Trophoblast cell (in vitro differentiated cells and primary cell): ENCODE measurements at regions not wholly inside any gene's neighbourhood (a gene's known extent, or its start where the extent isn't known, plus 50 kb on each side); places are given as distances from the start of the nearest gene placed in this dataset.

Experiments used
- DNase-seq, 2 donors: peaks; one replicate each; pipeline ENCODE4 v3.0.0-alpha.2; 2016
- H2AFZ ChIP-seq: 2 replicates; pipeline ENCODE4 v1.6.1; 2013; ENCODE audit warnings: low read length, moderate library complexity, mild to moderate bottlenecking; ENCODE audit not compliant: insufficient read depth, poor library complexity
- H2AK5ac ChIP-seq: 2 replicates; pipeline ENCODE4 v1.6.1; 2013; ENCODE audit warnings: mild to moderate bottlenecking, low read length
- H2BK120ac ChIP-seq: 2 replicates; pipeline ENCODE4 v1.6.1; 2013; ENCODE audit warnings: low read length, mild to moderate bottlenecking, moderate library complexity; ENCODE audit not compliant: insufficient read depth, poor library complexity
- H2BK12ac ChIP-seq: 2 replicates; pipeline ENCODE4 v1.6.1; 2013; ENCODE audit warnings: mild to moderate bottlenecking, low read length, moderate library complexity
- H2BK5ac ChIP-seq: 2 replicates; pipeline ENCODE4 v1.6.1; 2013; ENCODE audit warnings: low read length, low read depth, moderate library complexity, mild to moderate bottlenecking; ENCODE audit not compliant: poor library complexity
- H3K14ac ChIP-seq: 2 replicates; pipeline ENCODE4 v1.6.1; 2013; ENCODE audit warnings: mild to moderate bottlenecking, low read length
- H3K18ac ChIP-seq: 2 replicates; pipeline ENCODE4 v1.6.1; 2013; ENCODE audit warnings: mild to moderate bottlenecking, low read length
- H3K23ac ChIP-seq: 2 replicates; pipeline ENCODE4 v1.6.1; 2013; ENCODE audit warnings: low read length
- H3K27ac ChIP-seq: 2 replicates; pipeline ENCODE4 v1.5.1; 2013; ENCODE audit warnings: low read depth, mild to moderate bottlenecking, inconsistent platforms, low read length, moderate library complexity
- H3K27me3 ChIP-seq: 2 replicates; pipeline ENCODE4 v1.6.1; 2013; ENCODE audit warnings: inconsistent platforms, mild to moderate bottlenecking, low read length, moderate library complexity; ENCODE audit not compliant: insufficient read depth
- H3K36me3 ChIP-seq, 2 experiments: 1 replicate in 1 of 2; 2 replicates in 1 of 2; pipeline ENCODE4 v1.6.1; 2013; ENCODE audit warnings: low read length in 2 of 2, mild to moderate bottlenecking in 2 of 2, moderate library complexity in 1 of 2; ENCODE audit not compliant: insufficient read depth in 2 of 2, control insufficient read depth in 1 of 2
- H3K4ac ChIP-seq: 2 replicates; pipeline ENCODE4 v1.6.1; 2013; ENCODE audit warnings: low read depth, mild to moderate bottlenecking, low read length, moderate library complexity
- H3K4me1 ChIP-seq, 2 experiments: 1 replicate in 1 of 2; 2 replicates in 1 of 2; pipeline ENCODE4 v1.6.1; 2013; ENCODE audit warnings: low read length in 2 of 2, mild to moderate bottlenecking in 2 of 2, moderate library complexity in 1 of 2; ENCODE audit not compliant: insufficient read depth in 2 of 2, control insufficient read depth in 1 of 2
- H3K4me2 ChIP-seq: 2 replicates; pipeline ENCODE4 v1.6.1; 2013; ENCODE audit warnings: inconsistent platforms, mild to moderate bottlenecking, low read length, moderate library complexity
- H3K4me3 ChIP-seq: 2 replicates; pipeline ENCODE4 v1.5.1; 2013; ENCODE audit warnings: mild to moderate bottlenecking, low read depth, low read length, inconsistent platforms
- H3K79me1 ChIP-seq: one replicate; pipeline ENCODE4 v1.6.1; 2013; ENCODE audit warnings: low read length
- H3K79me2 ChIP-seq: 2 replicates; pipeline ENCODE4 v1.6.1; 2013; ENCODE audit warnings: low read length, mild to moderate bottlenecking; ENCODE audit not compliant: control insufficient read depth, insufficient read depth, poor library complexity
- H3K9ac ChIP-seq: 2 replicates; pipeline ENCODE4 v1.6.1; 2013; ENCODE audit warnings: mild to moderate bottlenecking, low read length
- H3K9me3 ChIP-seq: 2 replicates; pipeline ENCODE4 v1.6.1; 2013; ENCODE audit warnings: low read depth, mild to moderate bottlenecking, control low read depth, inconsistent platforms, low read length; ENCODE audit not compliant: insufficient read depth
- H4K12ac ChIP-seq: 2 replicates; pipeline ENCODE4 v1.6.1; 2013; ENCODE audit warnings: low read depth, mild to moderate bottlenecking, low read length, moderate library complexity
- H4K8ac ChIP-seq: 2 replicates; pipeline ENCODE4 v1.6.1; 2013; ENCODE audit warnings: low read depth, mild to moderate bottlenecking, low read length, moderate library complexity
- H4K91ac ChIP-seq: one replicate; pipeline ENCODE4 v1.6.1; 2013; ENCODE audit warnings: low read depth, mild to moderate bottlenecking, low read length, moderate library complexity
- WGBS: extraction: QIAGEN DNeasy Blood & Tissue Kit; methylation state at CpG from one replicate; pipeline ENCODE4 v1.1.7; 2013; ENCODE audit warnings: missing lambda C conversion rate; ENCODE audit not compliant: insufficient read length, insufficient coverage; ENCODE audit errors: extremely low coverage; 5-methylcytosine and 5-hydroxymethylcytosine counted together

- Histone ChIP-seq H3K27me3 (peaks cover 4% of the 10 kb centered on the region), H3K4me2 (no peak overlapping the region), H3K79me1 (no peaks in the 10 kb centered on the region), H4K12ac (no peak overlapping the region), H2BK120ac (no peak overlapping the region), H4K91ac (no peak overlapping the region), H3K4me3 (no peak overlapping the region), H3K14ac (no peak overlapping the region), H2AK5ac (no peak overlapping the region), H3K23ac (no peak overlapping the region), H4K8ac (no peak overlapping the region), H3K9ac (no peak overlapping the region), H3K9me3 (no peaks in the 10 kb centered on the region), H2BK12ac (no peak overlapping the region), H3K27ac (no peak overlapping the region), H3K18ac (no peak overlapping the region), H3K4me1 (no peaks in the 10 kb centered on the region), H3K79me2 (no peaks in the 10 kb centered on the region), H2AFZ (no peak overlapping the region), H3K36me3 (no peaks in the 10 kb centered on the region), H2BK5ac (no peak overlapping the region), H3K4ac (no peak overlapping the region)
- WGBS = no CpG with 5 or more reads among the region's 3 CpGs
- no peak for DNase-seq
Observed at GRCh38 chr6:166228425-166228824, 60.8 kb upstream of the TBXT start.

- Histone ChIP-seq H3K79me2 (no peaks in the 10 kb centered on the region), H4K8ac (no peak overlapping the region), H2AFZ (no peak overlapping the region), H2BK12ac (no peak overlapping the region), H3K4ac (no peak overlapping the region), H2AK5ac (no peak overlapping the region), H3K23ac (no peak overlapping the region), H3K27me3 (peaks cover 4% of the 10 kb centered on the region), H4K12ac (no peak overlapping the region), H3K4me1 (no peaks in the 10 kb centered on the region), H3K14ac (no peak overlapping the region), H3K27ac (no peak overlapping the region), H3K4me2 (no peak overlapping the region), H3K9me3 (peaks cover 2% of the 10 kb centered on the region), H4K91ac (no peak overlapping the region), H3K9ac (no peak overlapping the region), H3K18ac (no peak overlapping the region), H3K79me1 (no peaks in the 10 kb centered on the region), H3K36me3 (no peaks in the 10 kb centered on the region), H2BK120ac (no peak overlapping the region), H3K4me3 (no peak overlapping the region), H2BK5ac (no peak overlapping the region)
- WGBS = no CpG with 5 or more reads among the region's 3 CpGs
- DNase-seq = no peak
Observed at GRCh38 chr6:166223079-166223478, 55.4 kb upstream of the TBXT start.

DNA sequence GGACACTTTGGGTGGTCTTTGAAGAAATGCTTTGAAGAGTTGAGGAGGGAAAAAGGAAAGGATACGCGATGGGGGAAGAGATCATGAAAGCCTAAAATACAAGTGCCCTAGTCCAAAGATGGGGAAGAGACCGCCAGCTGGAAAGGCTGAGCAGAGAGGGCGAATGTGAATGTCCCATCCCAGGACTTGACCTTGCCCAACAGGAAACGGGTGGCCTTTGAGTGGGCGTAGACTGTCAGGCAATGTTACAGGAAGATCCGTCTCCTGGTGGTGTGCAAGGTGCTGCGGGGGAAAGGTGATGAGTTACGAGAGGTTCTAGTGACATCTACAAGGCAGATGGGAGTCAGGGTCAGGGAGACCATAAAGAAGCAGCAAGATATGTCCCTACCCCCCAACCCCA is 55.0 kb upstream of the TBXT start:
- Histone ChIP-seq H4K91ac (no peak overlapping the region), H3K79me2 (no peaks in the 10 kb centered on the region), H4K8ac (no peak overlapping the region), H3K9ac (no peak overlapping the region), H3K4me2 (no peak overlapping the region), H2AFZ (no peak overlapping the region), H3K18ac (no peak overlapping the region), H3K23ac (no peak overlapping the region), H2BK12ac (no peak overlapping the region), H2AK5ac (no peak overlapping the region), H3K27ac (no peak overlapping the region), H3K27me3 (peaks cover 4% of the 10 kb centered on the region), H3K14ac (no peak overlapping the region), H3K36me3 (no peaks in the 10 kb centered on the region), H3K9me3 (peaks cover 2% of the 10 kb centered on the region), H2BK120ac (no peak overlapping the region), H3K4ac (no peak overlapping the region), H4K12ac (no peak overlapping the region), H2BK5ac (no peak overlapping the region), H3K79me1 (no peaks in the 10 kb centered on the region), H3K4me3 (no peak overlapping the region), H3K4me1 (no peaks in the 10 kb centered on the region)
- WGBS = no CpG with 5 or more reads among the region's 9 CpGs
- DNase-seq = no peak

- H2BK120ac ChIP-seq = no peak overlapping the region
- no peaks in the 10 kb centered on the region for H3K36me3 ChIP-seq
- H3K79me1 ChIP-seq = no peaks in the 10 kb centered on the region
- peaks cover 4% of the 10 kb centered on the region for H3K27me3 ChIP-seq
- no peak overlapping the region for H2AK5ac ChIP-seq
- H3K4ac ChIP-seq = no peak overlapping the region
- no peak overlapping the region for H3K27ac ChIP-seq
- H3K4me2 ChIP-seq = no peak overlapping the region
- H3K79me2 ChIP-seq = no peaks in the 10 kb centered on the region
- no peak overlapping the region for H4K8ac ChIP-seq
- H3K23ac ChIP-seq = no peak overlapping the region
- no peak overlapping the region for H4K91ac ChIP-seq
- no peak overlapping the region for H3K4me3 ChIP-seq
- H3K9me3 ChIP-seq = peaks cover 2% of the 10 kb centered on the region
- no peak overlapping the region for H2AFZ ChIP-seq
- no peak overlapping the region for H2BK12ac ChIP-seq
- no peak overlapping the region for H4K12ac ChIP-seq
- no CpG with 5 or more reads among the region's 12 CpGs for WGBS
- H3K14ac ChIP-seq = no peak overlapping the region
- no peak overlapping the region for H3K18ac ChIP-seq
- H3K4me1 ChIP-seq = no peaks in the 10 kb centered on the region
- DNase-seq = no peak
- H2BK5ac ChIP-seq = no peak overlapping the region
- no peak overlapping the region for H3K9ac ChIP-seq
Observed at GRCh38 chr6:166221636-166222035, 54.0 kb upstream of the TBXT start.
